ENCODE measurements at regions not wholly inside any gene's neighbourhood (a gene's known extent, or its start where the extent isn't known, plus 50 kb on each side); places are given as distances from the start of the nearest gene placed in this dataset.

DNA sequence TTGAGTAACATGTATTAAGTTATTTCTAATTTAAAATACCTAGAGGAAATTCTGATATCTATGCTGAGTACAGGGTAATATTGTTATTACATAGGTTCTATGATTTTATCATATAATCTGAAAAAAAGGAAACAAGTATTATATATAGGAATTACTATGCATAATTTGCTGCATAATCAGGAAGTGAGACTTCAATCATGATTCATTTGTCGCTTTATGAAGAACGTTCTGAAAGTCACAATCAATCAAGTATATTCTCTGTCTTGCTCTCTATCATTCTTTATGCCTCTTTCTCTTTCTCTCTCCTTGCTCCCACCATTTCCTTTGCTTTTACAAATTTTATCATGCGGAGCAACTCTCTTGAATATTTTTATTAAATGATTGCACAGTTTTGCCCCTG, 1130.3 kb downstream of the PLA2G4A start:
- H3K4me3 ChIP-seq (ENCODE audit: low read length): no peak overlapping the region
- no peaks in the 10 kb centered on the region for H3K27me3 ChIP-seq (ENCODE audit: control insufficient read depth in 1 of 2, insufficient read depth in 2 of 2, low read length in 2 of 2)
- intact Hi-C loops (cut with DNase I, micrococcal nuclease): no loop called here
- no peaks in the 10 kb centered on the region for H3K36me3 ChIP-seq (ENCODE audit: insufficient read depth, low read length)
- Mint-ChIP-seq H3K9me3 (peaks cover 5% of the 10 kb centered on the region), H3K27me3 (no peaks in the 10 kb centered on the region), H3K4me1 (ENCODE audit: low read depth) (no peaks in the 10 kb centered on the region), H3K27ac (no peak overlapping the region), H3K36me3 (ENCODE audit: low read depth) (no peaks in the 10 kb centered on the region), H3K4me3 (no peak overlapping the region)
- H3K4me1 ChIP-seq (ENCODE audit: insufficient read depth, low read length): no peaks in the 10 kb centered on the region
- ATAC-seq (ENCODE audit: poor library complexity) (no peak), DNase-seq (no peak)
- POLR2A ChIA-PET: no interaction called here
- CTCF ChIA-PET: no interaction called here
- H3K9me3 ChIP-seq (ENCODE audit: control insufficient read depth in 1 of 2, insufficient read depth in 1 of 2, low read length in 2 of 2): peaks cover 0 to 5% of the 10 kb centered on the region in 2 experiments
- H3K27ac ChIP-seq (ENCODE audit: low read depth in 1 of 2, low read length in 2 of 2): no peak overlapping the region
- no peak for TF ChIP-seq CTCF (IDR thresholded peaks at IDR 0.05)

- Mint-ChIP-seq H3K27ac (no peak overlapping the region), H3K36me3 (ENCODE audit: low read depth) (no peaks in the 10 kb centered on the region), H3K27me3 (no peaks in the 10 kb centered on the region), H3K4me3 (no peak overlapping the region), H3K4me1 (ENCODE audit: low read depth) (no peaks in the 10 kb centered on the region), H3K9me3 (peaks cover 5% of the 10 kb centered on the region)
- POLR2A ChIA-PET: no interaction called here
- Histone ChIP-seq H3K9me3 (ENCODE audit: control insufficient read depth in 1 of 2, insufficient read depth in 1 of 2, low read length in 2 of 2) (peaks cover 0 to 5% of the 10 kb centered on the region in 2 experiments), H3K27ac (ENCODE audit: low read depth in 1 of 2, low read length in 2 of 2) (no peak overlapping the region), H3K4me1 (ENCODE audit: insufficient read depth, low read length) (no peaks in the 10 kb centered on the region), H3K4me3 (ENCODE audit: low read length) (no peak overlapping the region), H3K36me3 (ENCODE audit: insufficient read depth, low read length) (no peaks in the 10 kb centered on the region), H3K27me3 (ENCODE audit: control insufficient read depth in 1 of 2, insufficient read depth in 2 of 2, low read length in 2 of 2) (no peaks in the 10 kb centered on the region)
- intact Hi-C loops (cut with DNase I, micrococcal nuclease): no loop called here
- DNase-seq: no peak
- no peak for TF ChIP-seq CTCF (IDR thresholded peaks at IDR 0.05)
- ATAC-seq (ENCODE audit: poor library complexity): no peak
- CTCF ChIA-PET: no interaction called here
Measured at GRCh38 chr1:187960125-187960638, 1131.4 kb downstream of the PLA2G4A start.

GRCh38 chr1:187961895-187962294, 1133.1 kb downstream of the PLA2G4A start:
- Mint-ChIP-seq H3K36me3 (ENCODE audit: low read depth) (no peaks in the 10 kb centered on the region), H3K9me3 (peaks cover 2% of the 10 kb centered on the region), H3K27me3 (no peaks in the 10 kb centered on the region), H3K4me3 (no peak overlapping the region), H3K27ac (no peak overlapping the region), H3K4me1 (ENCODE audit: low read depth) (no peaks in the 10 kb centered on the region)
- Histone ChIP-seq H3K36me3 (ENCODE audit: insufficient read depth, low read length) (no peaks in the 10 kb centered on the region), H3K27me3 (ENCODE audit: control insufficient read depth in 1 of 2, insufficient read depth in 2 of 2, low read length in 2 of 2) (no peaks in the 10 kb centered on the region), H3K9me3 (ENCODE audit: control insufficient read depth in 1 of 2, insufficient read depth in 1 of 2, low read length in 2 of 2) (no peaks in the 10 kb centered on the region), H3K4me1 (ENCODE audit: insufficient read depth, low read length) (no peaks in the 10 kb centered on the region), H3K27ac (ENCODE audit: low read depth in 1 of 2, low read length in 2 of 2) (no peak overlapping the region), H3K4me3 (ENCODE audit: low read length) (no peak overlapping the region)
- TF ChIP-seq CTCF (IDR thresholded peaks at IDR 0.05): no peak
- ChIA-PET CTCF (no interaction called here), POLR2A (no interaction called here)
- DNase-seq (no peak), ATAC-seq (ENCODE audit: poor library complexity) (no peak)
- intact Hi-C loops (cut with DNase I, micrococcal nuclease): no loop called here
